MM.1S (cell line): ENCODE measurements at regions not wholly inside any gene's neighbourhood (a gene's known extent, or its start where the extent isn't known, plus 50 kb on each side); places are given as distances from the start of the nearest gene placed in this dataset.

Experiments
- EZH2 ChIP-seq: fragments of 300-600 bp; sonication (generic); optimal IDR thresholded peaks from 2 replicates; pipeline ENCODE3; 2017; ENCODE audit warnings: low read depth, mild to moderate bottlenecking, antibody characterized with exemption, low read length, mixed read lengths
- EZH2phosphoT487 ChIP-seq: fragments of 300-600 bp; sonication (generic); IDR thresholded peaks from 2 replicates; pipeline ENCODE4 v1.6.1; 2018; ENCODE audit warnings: antibody characterized with exemption, low read length
- TF ChIP-seq, protein P1 (sequence below): fragments of 300-600 bp; sonication (generic); IDR thresholded peaks from 2 replicates; pipeline ENCODE4 v1.5.1; 2016; ENCODE audit warnings: antibody characterized with exemption, low read length, mixed read lengths

DNA sequence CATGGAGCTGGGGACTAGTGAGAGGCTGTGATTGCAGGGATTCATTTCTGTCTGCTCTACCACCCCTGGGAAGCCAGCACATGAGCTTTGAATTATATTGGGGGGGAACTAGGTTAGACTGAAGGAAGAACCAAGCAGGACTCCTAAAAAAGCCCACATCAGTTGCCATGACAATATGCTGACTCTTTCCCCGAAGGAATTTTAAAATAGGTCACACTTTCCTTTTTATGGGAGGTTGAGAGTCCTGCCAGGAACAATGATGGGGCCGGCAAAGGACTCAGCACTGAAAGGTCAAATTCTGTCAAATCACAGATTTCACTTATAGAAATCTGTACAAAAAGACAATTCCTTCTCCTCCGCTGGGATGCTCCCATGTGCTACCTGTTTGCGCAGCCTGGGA lies 130.8 kb downstream of the ZNF621 start:
- TF ChIP-seq, protein P1, sequence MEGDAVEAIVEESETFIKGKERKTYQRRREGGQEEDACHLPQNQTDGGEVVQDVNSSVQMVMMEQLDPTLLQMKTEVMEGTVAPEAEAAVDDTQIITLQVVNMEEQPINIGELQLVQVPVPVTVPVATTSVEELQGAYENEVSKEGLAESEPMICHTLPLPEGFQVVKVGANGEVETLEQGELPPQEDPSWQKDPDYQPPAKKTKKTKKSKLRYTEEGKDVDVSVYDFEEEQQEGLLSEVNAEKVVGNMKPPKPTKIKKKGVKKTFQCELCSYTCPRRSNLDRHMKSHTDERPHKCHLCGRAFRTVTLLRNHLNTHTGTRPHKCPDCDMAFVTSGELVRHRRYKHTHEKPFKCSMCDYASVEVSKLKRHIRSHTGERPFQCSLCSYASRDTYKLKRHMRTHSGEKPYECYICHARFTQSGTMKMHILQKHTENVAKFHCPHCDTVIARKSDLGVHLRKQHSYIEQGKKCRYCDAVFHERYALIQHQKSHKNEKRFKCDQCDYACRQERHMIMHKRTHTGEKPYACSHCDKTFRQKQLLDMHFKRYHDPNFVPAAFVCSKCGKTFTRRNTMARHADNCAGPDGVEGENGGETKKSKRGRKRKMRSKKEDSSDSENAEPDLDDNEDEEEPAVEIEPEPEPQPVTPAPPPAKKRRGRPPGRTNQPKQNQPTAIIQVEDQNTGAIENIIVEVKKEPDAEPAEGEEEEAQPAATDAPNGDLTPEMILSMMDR, result no peak
- TF ChIP-seq EZH2phosphoT487 (no peak), EZH2 (no peak)
